ENCODE measurements at regions not wholly inside any gene's neighbourhood (a gene's known extent, or its start where the extent isn't known, plus 50 kb on each side); places are given as distances from the start of the nearest gene placed in this dataset.

- H3K27me3 ChIP-seq, result peaks cover 24% of the 10 kb centered on the region
- DNase-seq, result no peak
Observed at GRCh38 chr2:240333985-240334384, 101.5 kb upstream of the GPC1 start.

DNA sequence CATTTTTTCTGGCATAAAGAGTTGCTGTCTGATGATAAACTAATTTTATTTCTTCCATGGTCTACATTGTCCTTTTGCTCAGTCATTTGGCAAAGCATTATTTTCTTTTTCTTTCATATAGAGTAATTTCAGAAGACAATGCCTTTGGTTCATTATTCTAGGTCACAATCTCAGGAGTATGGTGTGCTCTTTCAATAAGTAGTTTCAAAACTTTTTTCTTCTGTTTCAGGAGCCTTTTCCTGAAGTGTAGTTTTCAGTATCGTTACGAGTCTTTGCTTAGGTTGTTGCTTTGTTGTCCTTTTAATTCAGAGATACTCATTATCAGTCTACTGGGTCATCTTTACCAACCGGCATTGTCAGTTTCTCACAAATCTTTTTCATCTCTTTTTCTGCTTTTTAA lies 100.4 kb upstream of the GPC1 start:
- TF ChIP-seq, protein P1, sequence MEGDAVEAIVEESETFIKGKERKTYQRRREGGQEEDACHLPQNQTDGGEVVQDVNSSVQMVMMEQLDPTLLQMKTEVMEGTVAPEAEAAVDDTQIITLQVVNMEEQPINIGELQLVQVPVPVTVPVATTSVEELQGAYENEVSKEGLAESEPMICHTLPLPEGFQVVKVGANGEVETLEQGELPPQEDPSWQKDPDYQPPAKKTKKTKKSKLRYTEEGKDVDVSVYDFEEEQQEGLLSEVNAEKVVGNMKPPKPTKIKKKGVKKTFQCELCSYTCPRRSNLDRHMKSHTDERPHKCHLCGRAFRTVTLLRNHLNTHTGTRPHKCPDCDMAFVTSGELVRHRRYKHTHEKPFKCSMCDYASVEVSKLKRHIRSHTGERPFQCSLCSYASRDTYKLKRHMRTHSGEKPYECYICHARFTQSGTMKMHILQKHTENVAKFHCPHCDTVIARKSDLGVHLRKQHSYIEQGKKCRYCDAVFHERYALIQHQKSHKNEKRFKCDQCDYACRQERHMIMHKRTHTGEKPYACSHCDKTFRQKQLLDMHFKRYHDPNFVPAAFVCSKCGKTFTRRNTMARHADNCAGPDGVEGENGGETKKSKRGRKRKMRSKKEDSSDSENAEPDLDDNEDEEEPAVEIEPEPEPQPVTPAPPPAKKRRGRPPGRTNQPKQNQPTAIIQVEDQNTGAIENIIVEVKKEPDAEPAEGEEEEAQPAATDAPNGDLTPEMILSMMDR (IDR thresholded peaks at IDR 0.05; ENCODE audit: low read depth, low read length), result no peak

More at GRCh38 chr2:240333985-240334384, 101.5 kb upstream of the GPC1 start:
- no peaks in the 10 kb centered on the region for H3K36me3 ChIP-seq
- H3K4me3 ChIP-seq (ENCODE audit: low read depth, low read length), result no peak overlapping the region
- peaks cover 6% of the 10 kb centered on the region; the same call in 1 of the 2 replicates for H3K9me3 ChIP-seq
- H3K4me1 ChIP-seq, result no peaks in the 10 kb centered on the region; the same call in 1 of the 2 replicates
- TF ChIP-seq, protein P1 (IDR thresholded peaks at IDR 0.05; ENCODE audit: low read depth, low read length), result no peak

DNA sequence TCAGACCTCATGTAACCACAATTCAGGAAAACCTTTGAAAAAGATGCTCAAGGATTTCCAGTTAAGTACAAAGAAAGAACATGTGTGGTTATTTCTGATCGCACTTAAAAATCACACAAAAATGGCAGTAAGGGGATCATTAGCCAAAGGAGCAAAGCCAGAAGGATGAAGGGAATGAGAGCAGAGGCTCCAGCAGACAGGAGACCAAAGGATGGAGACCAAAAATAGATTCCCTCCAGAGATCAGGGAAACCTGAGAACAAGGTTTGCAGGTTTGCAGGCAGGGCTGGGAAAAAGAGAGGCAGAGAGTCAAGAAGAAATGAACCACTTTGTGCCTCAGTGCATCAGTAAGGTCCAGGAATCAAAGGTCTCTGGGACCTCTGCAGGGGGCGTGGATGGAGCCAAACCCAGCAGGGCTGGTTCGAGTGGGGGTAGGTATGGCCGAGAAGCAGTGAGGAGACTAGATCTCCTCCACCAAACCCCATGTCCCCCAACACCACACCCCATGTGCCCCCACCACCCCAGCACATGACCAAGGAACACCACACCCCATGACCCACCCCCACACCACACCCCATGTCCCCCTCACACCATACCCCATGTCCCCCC lies 98.5 kb upstream of the GPC1 start:
- no peak for DNase-seq
- H3K27me3 ChIP-seq, result peaks cover 24% of the 10 kb centered on the region
- H3K9me3 ChIP-seq, result peaks cover 2% of the 10 kb centered on the region; the same call in 1 of the 2 replicates
- TF ChIP-seq, protein P1 (IDR thresholded peaks at IDR 0.05; ENCODE audit: low read depth, low read length), result no peak
- no peak overlapping the region for H3K4me3 ChIP-seq (ENCODE audit: low read depth, low read length)
- no peaks in the 10 kb centered on the region; the same call in 1 of the 2 replicates for H3K4me1 ChIP-seq
- no peaks in the 10 kb centered on the region for H3K36me3 ChIP-seq

More for the DNA sequence above, 100.4 kb upstream of the GPC1 start:
- Histone ChIP-seq H3K27me3 (peaks cover 24% of the 10 kb centered on the region), H3K4me3 (ENCODE audit: low read depth, low read length) (no peak overlapping the region), H3K36me3 (no peaks in the 10 kb centered on the region), H3K4me1 (no peaks in the 10 kb centered on the region; the same call in 1 of the 2 replicates), H3K9me3 (peaks cover 6% of the 10 kb centered on the region; the same call in 1 of the 2 replicates)
- DNase-seq, result no peak

- DNase-seq, result no peak
- H3K36me3 ChIP-seq, result no peaks in the 10 kb centered on the region
- TF ChIP-seq, protein P1 (IDR thresholded peaks at IDR 0.05; ENCODE audit: low read depth, low read length), result no peak
- no peaks in the 10 kb centered on the region for H3K9me3 ChIP-seq
- no peak overlapping the region for H3K4me3 ChIP-seq (ENCODE audit: low read depth, low read length)
- no peaks in the 10 kb centered on the region for H3K4me1 ChIP-seq
- H3K27me3 ChIP-seq, result peaks cover 24% of the 10 kb centered on the region
Observed at GRCh38 chr2:240338274-240338673, 97.2 kb upstream of the GPC1 start.

DNA sequence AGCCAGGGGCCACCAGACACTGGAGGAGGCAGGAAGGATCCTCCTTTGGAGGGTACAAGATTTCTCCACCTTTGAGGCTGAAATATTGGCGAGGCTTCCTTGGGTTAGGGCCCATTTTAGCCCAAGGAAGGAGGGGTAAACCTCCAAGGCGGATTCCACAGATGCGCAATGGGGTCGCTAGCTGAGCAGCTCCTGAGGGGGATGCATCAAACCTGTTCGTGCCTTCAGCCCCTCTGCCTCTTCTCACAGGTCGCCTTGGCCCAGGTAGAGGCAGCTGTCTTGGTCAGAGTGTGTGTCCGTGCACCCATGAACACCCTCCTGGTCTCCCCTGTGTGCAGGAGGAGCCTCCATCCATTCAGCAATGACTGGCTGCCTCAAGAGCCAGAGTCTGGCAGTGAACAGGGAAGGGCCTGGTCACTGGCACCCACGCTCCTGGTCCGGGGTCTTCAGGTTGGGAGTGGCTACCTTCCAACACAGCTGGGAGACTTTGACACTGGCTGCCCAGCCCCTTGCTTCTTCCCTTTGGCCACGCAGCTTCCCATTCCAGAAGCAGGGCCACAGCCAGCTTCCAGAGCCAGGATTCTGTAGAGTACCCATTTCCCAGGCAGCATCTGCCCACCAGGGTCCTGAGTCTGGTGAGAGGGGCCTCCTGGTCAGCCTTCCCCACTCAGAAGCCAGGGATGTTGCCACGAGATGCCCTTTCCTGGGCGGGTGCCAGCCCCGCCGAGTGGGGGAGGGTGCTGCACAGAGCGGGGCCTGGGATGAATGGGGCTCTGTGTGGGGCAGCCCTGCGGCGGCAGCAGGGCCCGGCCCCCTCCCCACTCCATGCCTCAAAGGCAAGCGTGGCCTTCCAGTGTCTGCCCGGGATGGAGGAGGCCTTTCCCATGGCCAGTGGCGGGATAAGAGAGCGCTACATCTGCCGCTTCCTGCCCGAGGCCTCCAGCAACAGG lies 95.8 kb upstream of the GPC1 start:
- no peak for DNase-seq
- no peaks in the 10 kb centered on the region for H3K4me1 ChIP-seq
- H3K27me3 ChIP-seq, result peaks cover 12% of the 10 kb centered on the region
- no peak overlapping the region for H3K4me3 ChIP-seq (ENCODE audit: low read depth, low read length)
- H3K36me3 ChIP-seq, result no peaks in the 10 kb centered on the region
- TF ChIP-seq, protein P1 (IDR thresholded peaks at IDR 0.05; ENCODE audit: low read depth, low read length), result no peak
- H3K9me3 ChIP-seq, result no peaks in the 10 kb centered on the region
